ENCODE measurements at regions not wholly inside any gene's neighbourhood (a gene's known extent, or its start where the extent isn't known, plus 50 kb on each side); places are given as distances from the start of the nearest gene placed in this dataset.

- Histone ChIP-seq H3K9me1 (ENCODE audit: control insufficient read depth, extremely low read depth, insufficient read depth, low read length) (no peaks in the 10 kb centered on the region), H3K9ac (ENCODE audit: control insufficient read depth, extremely low read depth, insufficient read depth, low read length) (no peak overlapping the region), H4K20me1 (ENCODE audit: control insufficient read depth, extremely low read depth, insufficient read depth, low read length) (no peaks in the 10 kb centered on the region), H3K27ac (ENCODE audit: control insufficient read depth, insufficient read depth, low read length) (no peak overlapping the region), H3K4me3 (ENCODE audit: control insufficient read depth in 2 of 3, extremely low read depth in 1 of 3, insufficient read depth in 2 of 3, low read depth in 1 of 3, low read length in 3 of 3) (no peak overlapping the region), H2AFZ (ENCODE audit: control insufficient read depth, low read length) (no peak overlapping the region), H3K36me3 (ENCODE audit: control insufficient read depth in 2 of 2, extremely low read depth in 1 of 2, insufficient read depth in 2 of 2, low read length in 2 of 2) (no peaks in the 10 kb centered on the region), H3K79me2 (ENCODE audit: control insufficient read depth, insufficient read depth, low read length) (no peaks in the 10 kb centered on the region), H3K9me3 (ENCODE audit: control insufficient read depth, low read depth, low read length) (no peaks in the 10 kb centered on the region), H3K4me2 (ENCODE audit: control insufficient read depth, extremely low read depth, insufficient read depth, low read depth, low read length) (no peak overlapping the region), H3K4me1 (ENCODE audit: control insufficient read depth, extremely low read depth, insufficient read depth, low read length) (no peaks in the 10 kb centered on the region), H3K27me3 (ENCODE audit: control insufficient read depth, extremely low read depth, insufficient read depth, low read length) (peaks cover 3% of the 10 kb centered on the region)
- FAIRE-seq: no peak
- dilution Hi-C loops (cut with MboI; ENCODE audit: extremely low pct_ligation_motif_present, low sequenced_read_pairs): no loop called here
- no peak for DNase-seq (ENCODE audit: low read depth, low spot score)
- TF ChIP-seq CTCF (optimal IDR thresholded peaks at IDR 0.05 in 1 of 3, IDR thresholded peaks at IDR 0.05 in 1 of 3, conservative IDR thresholded peaks at IDR 0.05 in 1 of 3; ENCODE audit: extremely low read depth in 1 of 3, insufficient read depth in 2 of 3, low read length in 3 of 3) (no peak), EZH2 (IDR thresholded peaks at IDR 0.05; ENCODE audit: low read length) (no peak)
These were observed 64.8 kb upstream of the LCLAT1 start for GRCh38 chr2:30382162-30382783.

- Histone ChIP-seq H3K9me1 (ENCODE audit: control insufficient read depth, extremely low read depth, insufficient read depth, low read length) (no peaks in the 10 kb centered on the region), H3K27ac (ENCODE audit: control insufficient read depth, insufficient read depth, low read length) (no peak overlapping the region), H3K4me1 (ENCODE audit: control insufficient read depth, extremely low read depth, insufficient read depth, low read length) (no peaks in the 10 kb centered on the region), H3K27me3 (ENCODE audit: control insufficient read depth, extremely low read depth, insufficient read depth, low read length) (peaks cover 3% of the 10 kb centered on the region), H3K79me2 (ENCODE audit: control insufficient read depth, insufficient read depth, low read length) (no peaks in the 10 kb centered on the region), H3K4me3 (ENCODE audit: control insufficient read depth in 2 of 3, extremely low read depth in 1 of 3, insufficient read depth in 2 of 3, low read depth in 1 of 3, low read length in 3 of 3) (no peak overlapping the region), H3K9ac (ENCODE audit: control insufficient read depth, extremely low read depth, insufficient read depth, low read length) (no peak overlapping the region), H3K4me2 (ENCODE audit: control insufficient read depth, extremely low read depth, insufficient read depth, low read depth, low read length) (no peak overlapping the region), H2AFZ (ENCODE audit: control insufficient read depth, low read length) (no peak overlapping the region), H3K36me3 (ENCODE audit: control insufficient read depth in 2 of 2, extremely low read depth in 1 of 2, insufficient read depth in 2 of 2, low read length in 2 of 2) (no peaks in the 10 kb centered on the region), H3K9me3 (ENCODE audit: control insufficient read depth, low read depth, low read length) (no peaks in the 10 kb centered on the region), H4K20me1 (ENCODE audit: control insufficient read depth, extremely low read depth, insufficient read depth, low read length) (no peaks in the 10 kb centered on the region)
- TF ChIP-seq EZH2 (IDR thresholded peaks at IDR 0.05; ENCODE audit: low read length) (no peak), CTCF (optimal IDR thresholded peaks at IDR 0.05 in 1 of 3, IDR thresholded peaks at IDR 0.05 in 1 of 3, conservative IDR thresholded peaks at IDR 0.05 in 1 of 3; ENCODE audit: extremely low read depth in 1 of 3, insufficient read depth in 2 of 3, low read length in 3 of 3) (no peak)
- DNase-seq (ENCODE audit: low read depth, low spot score) (no peak), FAIRE-seq (no peak)
- dilution Hi-C loops (cut with MboI; ENCODE audit: extremely low pct_ligation_motif_present, low sequenced_read_pairs): no loop called here
These were observed 64.1 kb upstream of the LCLAT1 start for GRCh38 chr2:30382995-30383394.

All from keratinocyte (primary cell).